Bronchial epithelial cell (primary cell): ENCODE measurements at regions not wholly inside any gene's neighbourhood (a gene's known extent, or its start where the extent isn't known, plus 50 kb on each side); places are given as distances from the start of the nearest gene placed in this dataset.
A peak's percentile ranks its signal among the peaks of the same experiment; 100 is the strongest.

Experiments used
- DNase-seq: peaks from one replicate; pipeline ENCODE4 v3.0.0-alpha.2; 2010; ENCODE audit warnings: low read depth
- FAIRE-seq: peaks from 2 replicates; lab custom pipeline; 2011; peaks lifted over from hg19 to GRCh38; lab: Jason Lieb, UNC
- H3K27me3 ChIP-seq: 2 replicates; pipeline ENCODE4 v1.5.1; 2011; ENCODE audit warnings: low read length; ENCODE audit not compliant: control insufficient read depth, insufficient read depth
- H3K36me3 ChIP-seq: 2 replicates; pipeline ENCODE4 v1.5.1; 2011; ENCODE audit warnings: low read length; ENCODE audit not compliant: control insufficient read depth, insufficient read depth
- H3K4me3 ChIP-seq: 2 replicates; pipeline ENCODE4 v1.5.1; 2011; ENCODE audit warnings: mild to moderate bottlenecking, low read depth, low read length, control low read depth
- TF ChIP-seq, protein P1 (sequence below): IDR thresholded peaks from 2 replicates; pipeline ENCODE4 v1.5.1; 2011; ENCODE audit warnings: mild to moderate bottlenecking, moderate library complexity, low read length, control low read depth, inconsistent platforms; ENCODE audit not compliant: insufficient read depth, severe bottlenecking

DNA sequence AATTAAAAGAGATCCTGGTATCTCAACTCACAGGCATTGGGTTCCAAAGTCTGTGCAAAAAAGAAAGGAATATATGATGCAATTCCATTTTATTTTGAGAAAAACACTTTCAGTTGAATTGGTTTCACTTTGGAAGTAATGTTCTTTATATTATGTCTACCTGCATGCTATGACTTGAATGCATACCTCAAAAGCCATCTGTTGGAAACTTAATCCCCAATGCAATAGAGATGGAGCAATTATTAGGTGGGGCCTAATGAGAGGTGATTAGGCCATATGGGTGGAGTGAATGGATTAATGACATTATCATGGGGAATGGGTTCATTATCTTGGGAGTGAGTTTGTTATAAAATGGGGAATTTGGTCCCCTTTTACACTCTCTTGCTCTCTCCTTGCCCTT is 293.3 kb downstream of the CSNK1G3 start:
- no peak for FAIRE-seq
- peak; percentile 80 for DNase-seq
- H3K27me3 ChIP-seq: no peaks in the 10 kb centered on the region
- TF ChIP-seq, protein P1, sequence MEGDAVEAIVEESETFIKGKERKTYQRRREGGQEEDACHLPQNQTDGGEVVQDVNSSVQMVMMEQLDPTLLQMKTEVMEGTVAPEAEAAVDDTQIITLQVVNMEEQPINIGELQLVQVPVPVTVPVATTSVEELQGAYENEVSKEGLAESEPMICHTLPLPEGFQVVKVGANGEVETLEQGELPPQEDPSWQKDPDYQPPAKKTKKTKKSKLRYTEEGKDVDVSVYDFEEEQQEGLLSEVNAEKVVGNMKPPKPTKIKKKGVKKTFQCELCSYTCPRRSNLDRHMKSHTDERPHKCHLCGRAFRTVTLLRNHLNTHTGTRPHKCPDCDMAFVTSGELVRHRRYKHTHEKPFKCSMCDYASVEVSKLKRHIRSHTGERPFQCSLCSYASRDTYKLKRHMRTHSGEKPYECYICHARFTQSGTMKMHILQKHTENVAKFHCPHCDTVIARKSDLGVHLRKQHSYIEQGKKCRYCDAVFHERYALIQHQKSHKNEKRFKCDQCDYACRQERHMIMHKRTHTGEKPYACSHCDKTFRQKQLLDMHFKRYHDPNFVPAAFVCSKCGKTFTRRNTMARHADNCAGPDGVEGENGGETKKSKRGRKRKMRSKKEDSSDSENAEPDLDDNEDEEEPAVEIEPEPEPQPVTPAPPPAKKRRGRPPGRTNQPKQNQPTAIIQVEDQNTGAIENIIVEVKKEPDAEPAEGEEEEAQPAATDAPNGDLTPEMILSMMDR: no peak
- H3K4me3 ChIP-seq: no peak overlapping the region
- no peaks in the 10 kb centered on the region for H3K36me3 ChIP-seq

DNA sequence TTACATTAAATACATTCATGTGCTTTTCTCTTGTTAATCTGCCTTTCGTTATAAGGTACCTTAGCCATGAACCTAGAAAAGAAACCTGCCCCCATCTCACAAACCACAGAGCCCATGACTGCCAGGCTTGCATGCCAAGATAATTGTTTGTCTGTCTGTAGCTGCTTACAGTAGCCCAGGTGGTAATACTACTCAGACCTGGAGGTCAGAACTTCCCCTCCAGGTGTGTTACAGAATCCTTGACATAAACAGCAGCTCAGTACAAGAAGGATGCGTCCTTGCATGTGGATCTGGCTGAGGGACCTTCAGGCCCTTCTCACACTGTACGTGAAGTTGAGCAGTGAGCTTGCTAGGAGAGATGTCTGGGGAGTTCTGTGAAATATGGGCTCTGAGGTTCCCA is 291.4 kb downstream of the CSNK1G3 start:
- TF ChIP-seq, protein P1: no peak
- DNase-seq (peak; percentile 50), FAIRE-seq (no peak)
- H3K27me3 ChIP-seq: no peaks in the 10 kb centered on the region
- H3K36me3 ChIP-seq: no peaks in the 10 kb centered on the region
- H3K4me3 ChIP-seq: no peak overlapping the region

DNA sequence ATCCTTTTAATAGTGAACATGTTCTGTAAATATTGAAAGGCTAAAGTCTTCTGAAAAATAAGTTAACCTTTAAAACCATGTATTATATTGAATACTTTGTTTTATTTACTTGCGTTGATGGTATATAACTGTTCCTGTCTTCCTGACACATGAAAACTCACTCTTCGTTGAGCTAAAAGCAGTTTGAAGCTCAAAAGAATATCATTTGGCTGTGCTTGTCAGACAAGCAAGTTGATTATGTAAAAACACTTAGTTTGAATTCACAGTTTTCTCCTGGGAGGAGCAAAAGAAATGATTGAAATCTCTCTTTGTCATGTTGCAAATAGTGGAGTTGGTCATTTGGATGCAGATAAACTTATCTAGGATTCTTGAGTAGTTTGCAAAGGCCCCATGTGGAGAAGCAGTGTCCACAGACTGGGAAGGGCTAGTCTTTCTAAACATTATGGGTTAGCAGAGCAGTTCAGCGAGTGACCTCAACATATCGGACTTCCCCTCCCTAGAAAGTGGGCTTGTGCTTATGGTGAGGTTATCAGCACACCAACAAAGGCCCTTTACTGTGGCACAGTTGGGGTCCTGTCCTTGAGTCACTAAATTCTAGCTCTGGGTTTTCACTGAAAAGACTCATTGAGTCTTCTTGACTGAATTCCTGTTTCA is 290.4 kb downstream of the CSNK1G3 start:
- TF ChIP-seq, protein P1: no peak
- Histone ChIP-seq H3K36me3 (no peaks in the 10 kb centered on the region), H3K27me3 (no peaks in the 10 kb centered on the region), H3K4me3 (no peak overlapping the region)
- FAIRE-seq: no peak
- no peak for DNase-seq

DNA sequence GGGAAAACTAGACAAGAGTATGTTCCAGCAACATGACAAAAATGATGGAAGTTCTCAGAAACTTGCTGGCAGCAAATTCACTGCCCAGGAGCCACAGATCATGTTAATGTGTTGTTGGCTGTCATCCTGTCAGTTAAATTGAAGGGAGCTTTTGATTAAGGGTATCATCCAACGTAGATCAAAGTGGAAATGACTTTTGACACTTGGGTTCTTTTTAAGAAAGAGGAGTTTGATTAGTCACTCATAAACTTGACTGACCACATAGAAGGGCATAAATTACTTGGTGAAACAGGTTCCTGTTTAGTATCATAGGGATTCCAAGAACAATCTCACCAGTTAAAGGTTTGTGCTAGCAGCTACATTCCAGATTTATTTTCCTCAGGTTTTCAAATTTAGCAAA is 288.7 kb downstream of the CSNK1G3 start:
- H3K4me3 ChIP-seq: no peak overlapping the region
- FAIRE-seq (no peak), DNase-seq (no peak)
- TF ChIP-seq, protein P1: no peak
- no peaks in the 10 kb centered on the region for H3K27me3 ChIP-seq
- no peaks in the 10 kb centered on the region for H3K36me3 ChIP-seq

DNA sequence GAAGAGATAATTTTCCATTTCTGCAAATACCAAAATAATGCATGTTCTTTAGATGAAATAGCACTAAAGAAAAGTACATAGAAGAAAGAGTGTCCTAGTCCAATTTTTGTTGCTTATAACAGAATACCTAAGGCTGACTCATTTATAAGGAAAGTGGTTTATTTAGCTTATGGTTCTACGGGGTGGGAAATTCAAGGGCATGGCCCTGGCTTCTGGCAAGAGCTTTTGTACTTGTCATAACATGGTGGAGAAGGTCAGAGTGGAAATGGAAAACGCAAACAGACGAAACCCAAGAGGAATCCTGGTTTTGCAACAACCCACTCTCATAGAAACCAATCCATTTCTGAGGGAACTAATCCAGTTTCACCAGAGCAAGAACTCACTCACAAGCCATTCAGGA is 283.7 kb downstream of the CSNK1G3 start:
- Histone ChIP-seq H3K4me3 (no peak overlapping the region), H3K27me3 (no peaks in the 10 kb centered on the region), H3K36me3 (no peaks in the 10 kb centered on the region)
- FAIRE-seq: no peak
- TF ChIP-seq, protein P1: no peak
- DNase-seq: peak; percentile 25

DNA sequence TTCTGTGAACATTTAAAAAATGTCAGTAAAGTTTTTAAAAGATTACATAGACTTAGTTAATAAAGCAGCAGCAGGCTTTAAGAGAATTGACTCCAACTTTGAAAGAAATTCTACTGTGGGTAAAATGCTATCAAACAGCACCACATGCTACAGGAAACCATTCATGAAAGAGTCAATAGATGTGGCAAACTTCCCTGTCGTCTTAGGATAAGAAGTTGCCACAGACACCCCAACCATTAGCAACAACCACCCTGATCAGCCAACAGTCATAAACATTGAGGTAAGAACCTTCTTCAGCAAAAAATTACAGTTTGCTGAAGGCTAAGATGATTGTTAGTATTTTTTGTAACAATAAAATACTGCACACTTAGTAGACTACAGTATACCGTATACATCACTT is 278.2 kb downstream of the CSNK1G3 start:
- no peaks in the 10 kb centered on the region for H3K36me3 ChIP-seq
- no peak for FAIRE-seq
- DNase-seq: no peak
- TF ChIP-seq, protein P1: no peak
- no peaks in the 10 kb centered on the region for H3K27me3 ChIP-seq
- H3K4me3 ChIP-seq: no peak overlapping the region
